Breast epithelium (tissue), 4 donors: ENCODE measurements at regions not wholly inside any gene's neighbourhood (a gene's known extent, or its start where the extent isn't known, plus 50 kb on each side); places are given as distances from the start of the nearest gene placed in this dataset.

Experiments
- DNase-seq, 2 donors: peaks; one replicate each; pipeline ENCODE4 v3.0.0-alpha.2; 2019; ENCODE audit warnings: low spot score in 2 of 2
- H3K27ac ChIP-seq, 2 donors: fragments of 200-600 bp; sonication (generic) in 1 of 2; one replicate each; pipeline ENCODE4 v1.5.1; 2016 to 2019; ENCODE audit warnings: mild to moderate bottlenecking in 1 of 2
- H3K27me3 ChIP-seq, 2 donors: fragments of 200-600 bp; sonication (generic) in 1 of 2; one replicate each; pipeline versions ENCODE4 v1.5.1 to v1.6.0; 2017 to 2019; ENCODE audit warnings: control low read depth in 1 of 2, mild to moderate bottlenecking in 1 of 2
- H3K36me3 ChIP-seq: fragments of 200-600 bp; one replicate; pipeline ENCODE4 v1.5.1; 2019
- H3K4me1 ChIP-seq, 2 donors: fragments of 200-600 bp; sonication (generic); one replicate each; pipeline ENCODE4 v1.5.1; 2016 to 2019; ENCODE audit warnings: control low read depth in 1 of 2
- H3K4me3 ChIP-seq, 3 donors: fragments of 200-600 bp; sonication (generic); 1 replicate in 2 of 3; 2 replicates in 1 of 3; pipeline ENCODE4 v1.5.1; 2016 to 2019; ENCODE audit warnings: mild to moderate bottlenecking in 3 of 3, moderate library complexity in 2 of 3
- H3K9me3 ChIP-seq, 2 donors: fragments of 200-600 bp; sonication (generic) in 1 of 2; one replicate each; pipeline ENCODE4 v1.5.1; 2016 to 2019; ENCODE audit warnings: control low read depth in 1 of 2
- CTCF ChIP-seq, 3 donors: fragments of 450-650 bp; IDR thresholded peaks; one replicate each; pipeline ENCODE4 v1.5.1; 2016 to 2017; ENCODE audit warnings: antibody characterized with exemption in 3 of 3, mild to moderate bottlenecking in 3 of 3, moderate library complexity in 3 of 3
- POLR2A ChIP-seq: fragments of 450-650 bp; IDR thresholded peaks from one replicate; pipeline ENCODE4 v1.6.1; 2016; ENCODE audit warnings: antibody characterized with exemption, mild to moderate bottlenecking, moderate library complexity
- POLR2AphosphoS5 ChIP-seq, 3 donors: sonication (generic); formaldehyde crosslinking; IDR thresholded peaks; one replicate each; pipeline ENCODE4 v1.6.1; 2017; ENCODE audit warnings: antibody characterized with exemption in 3 of 3
- intact Hi-C: fragments of 100-400 bp; cut with DNase I; formaldehyde crosslinking; loops from one replicate; pipeline ENCODE4 v1.15.1; 2023; ENCODE audit warnings: low total_unique reads

GRCh38 chr9:115943431-115944165 lies 210.0 kb upstream of the PAPPA start:
- DNase-seq, result no peak
- H3K27ac ChIP-seq, result peak overlapping the region; percentile 77 to 87

GRCh38 chr9:115944166-115944948 lies 209.2 kb upstream of the PAPPA start:
- intact Hi-C loops, result no loop called here
- peak overlapping the region; percentile 77 to 87 for H3K27ac ChIP-seq
- no peaks in the 10 kb centered on the region for H3K9me3 ChIP-seq
- no peaks in the 10 kb centered on the region for H3K36me3 ChIP-seq
- peak overlapping the region in 1 of 3 donors; percentile 4 for H3K4me3 ChIP-seq
- no peaks in the 10 kb centered on the region for H3K27me3 ChIP-seq
- peaks cover 0 to 3% of the 10 kb centered on the region in 2 donors for H3K4me1 ChIP-seq
- TF ChIP-seq CTCF (IDR thresholded peaks at IDR 0.05) (no peak), POLR2AphosphoS5 (IDR thresholded peaks at IDR 0.05) (peak; percentile 15 to 89 (median 87))
- DNase-seq, result peak; percentile 54 to 90

More at GRCh38 chr9:115943431-115944165, 210.0 kb upstream of the PAPPA start:
- H3K4me3 ChIP-seq, result no peak overlapping the region
- H3K4me1 ChIP-seq, result peaks cover 0 to 3% of the 10 kb centered on the region in 2 donors
- no peaks in the 10 kb centered on the region for H3K27me3 ChIP-seq
- TF ChIP-seq CTCF (IDR thresholded peaks at IDR 0.05) (no peak), POLR2A (no peak), POLR2AphosphoS5 (IDR thresholded peaks at IDR 0.05) (no peak)
- H3K9me3 ChIP-seq, result no peaks in the 10 kb centered on the region
- no peaks in the 10 kb centered on the region for H3K36me3 ChIP-seq
- intact Hi-C loops, result no loop called here

- intact Hi-C loops, result no loop called here
- Histone ChIP-seq H3K27ac (peak overlapping the region; percentile 77 to 87), H3K36me3 (no peaks in the 10 kb centered on the region)
Observed at GRCh38 chr9:115945009-115945431, 208.6 kb upstream of the PAPPA start.

GRCh38 chr9:115946530-115946929 lies 207.1 kb upstream of the PAPPA start:
- H3K9me3 ChIP-seq, result no peaks in the 10 kb centered on the region
- intact Hi-C loops, result no loop called here
- H3K27ac ChIP-seq, result no peak overlapping the region
- H3K4me3 ChIP-seq, result no peak overlapping the region
- peaks cover 0 to 3% of the 10 kb centered on the region in 2 donors for H3K4me1 ChIP-seq
- no peaks in the 10 kb centered on the region for H3K36me3 ChIP-seq
- TF ChIP-seq POLR2AphosphoS5 (IDR thresholded peaks at IDR 0.05), result no peak
- TF ChIP-seq POLR2A, result no peak
- no peak for TF ChIP-seq CTCF (IDR thresholded peaks at IDR 0.05)
- H3K27me3 ChIP-seq, result no peaks in the 10 kb centered on the region
- no peak for DNase-seq

More at GRCh38 chr9:115945009-115945431, 208.6 kb upstream of the PAPPA start:
- no peaks in the 10 kb centered on the region for H3K27me3 ChIP-seq
- H3K4me1 ChIP-seq, result peaks cover 0 to 3% of the 10 kb centered on the region in 2 donors
- no peak for DNase-seq
- no peak overlapping the region for H3K4me3 ChIP-seq
- H3K9me3 ChIP-seq, result no peaks in the 10 kb centered on the region
- TF ChIP-seq CTCF (IDR thresholded peaks at IDR 0.05) (no peak), POLR2AphosphoS5 (IDR thresholded peaks at IDR 0.05) (no peak), POLR2A (no peak)

GRCh38 chr9:115951977-115952376 lies 201.6 kb upstream of the PAPPA start:
- no peak overlapping the region for H3K4me3 ChIP-seq
- DNase-seq, result no peak
- no peaks in the 10 kb centered on the region for H3K9me3 ChIP-seq
- no peaks in the 10 kb centered on the region for H3K36me3 ChIP-seq
- no peak for TF ChIP-seq POLR2A
- no peak for TF ChIP-seq CTCF (IDR thresholded peaks at IDR 0.05)
- TF ChIP-seq POLR2AphosphoS5 (IDR thresholded peaks at IDR 0.05), result no peak
- no peak overlapping the region for H3K27ac ChIP-seq
- no peaks in the 10 kb centered on the region for H3K27me3 ChIP-seq
- no peaks in the 10 kb centered on the region for H3K4me1 ChIP-seq
- intact Hi-C loops, result no loop called here
